ENCODE measurements at regions not wholly inside any gene's neighbourhood (a gene's known extent, or its start where the extent isn't known, plus 50 kb on each side); places are given as distances from the start of the nearest gene placed in this dataset.
A peak's percentile ranks its signal among the peaks of the same experiment; 100 is the strongest.
"Not testable (repeated sequence)": the region's sequence is repeated elsewhere in the genome, so short reads cannot be mapped to it uniquely, and the experiment has no call there.

DNA sequence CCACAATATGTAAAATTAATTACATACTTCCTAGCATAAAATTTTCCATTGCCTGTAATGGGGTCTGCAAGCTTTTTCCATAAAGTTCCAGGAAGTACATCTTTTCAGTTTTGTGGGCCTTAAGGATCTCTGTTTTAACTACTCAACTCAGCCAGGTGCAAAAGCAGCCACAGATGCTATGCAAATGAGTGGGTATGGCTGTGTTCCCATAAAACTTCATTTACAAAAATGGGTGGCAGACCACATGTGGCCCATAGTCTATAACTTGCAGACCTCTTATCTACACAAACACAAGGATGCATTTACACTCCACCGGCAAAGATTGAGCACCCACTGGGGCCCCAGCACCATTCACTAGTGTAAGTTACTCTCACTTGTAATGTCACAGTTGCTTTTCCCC, 123.1 kb downstream of the ARHGAP11B start:
- not testable (repeated sequence) for H3K4me1 Mint-ChIP-seq (ENCODE audit: low read depth, unreplicated experiment); H3K36me3 Mint-ChIP-seq (ENCODE audit: low read depth, unreplicated experiment); H3K9ac ChIP-seq (ENCODE audit: low read length); H3K9me3 Mint-ChIP-seq (ENCODE audit: unreplicated experiment); DNase-seq (ENCODE audit: low read depth); FAIRE-seq; H3K9me3 ChIP-seq (ENCODE audit: insufficient read depth, low read depth, low read length); H2AFZ ChIP-seq (ENCODE audit: low read depth, low read length); H3K4me2 ChIP-seq (ENCODE audit: low read length); H3K79me2 ChIP-seq (ENCODE audit: insufficient read depth, low read length); H3K4me1 ChIP-seq (ENCODE audit: insufficient read depth, low read length); H4K20me1 ChIP-seq (ENCODE audit: insufficient read depth, low read length); H3K27ac ChIP-seq (ENCODE audit: low read depth, low read length); H3K4me3 Mint-ChIP-seq (ENCODE audit: unreplicated experiment); H3K27ac Mint-ChIP-seq (ENCODE audit: unreplicated experiment); H3K4me3 ChIP-seq (ENCODE audit: insufficient read depth, low read depth, low read length); H3K27me3 ChIP-seq (ENCODE audit: insufficient read depth, low read length); H3K36me3 ChIP-seq (ENCODE audit: insufficient read depth, low read length); H3K27me3 Mint-ChIP-seq (ENCODE audit: low read depth, unreplicated experiment)

- not testable (repeated sequence) for H3K36me3 ChIP-seq (ENCODE audit: insufficient read depth, low read length); H3K9ac ChIP-seq (ENCODE audit: low read length); H3K27ac Mint-ChIP-seq (ENCODE audit: unreplicated experiment); H3K79me2 ChIP-seq (ENCODE audit: insufficient read depth, low read length); H3K4me3 Mint-ChIP-seq (ENCODE audit: unreplicated experiment); H3K27me3 Mint-ChIP-seq (ENCODE audit: low read depth, unreplicated experiment); H3K27ac ChIP-seq (ENCODE audit: low read depth, low read length); H2AFZ ChIP-seq (ENCODE audit: low read depth, low read length); H4K20me1 ChIP-seq (ENCODE audit: insufficient read depth, low read length); H3K27me3 ChIP-seq (ENCODE audit: insufficient read depth, low read length); H3K4me1 ChIP-seq (ENCODE audit: insufficient read depth, low read length); H3K4me1 Mint-ChIP-seq (ENCODE audit: low read depth, unreplicated experiment); H3K4me2 ChIP-seq (ENCODE audit: low read length); DNase-seq (ENCODE audit: low read depth); H3K36me3 Mint-ChIP-seq (ENCODE audit: low read depth, unreplicated experiment); H3K9me3 ChIP-seq (ENCODE audit: insufficient read depth, low read depth, low read length); H3K9me3 Mint-ChIP-seq (ENCODE audit: unreplicated experiment); H3K4me3 ChIP-seq (ENCODE audit: insufficient read depth, low read depth, low read length)
- FAIRE-seq, result peak; percentile 84
Observed at GRCh38 chr15:30755036-30755687, 129.2 kb downstream of the ARHGAP11B start.

- not testable (repeated sequence) for H3K4me3 Mint-ChIP-seq (ENCODE audit: unreplicated experiment); H3K27me3 ChIP-seq (ENCODE audit: insufficient read depth, low read length); H3K9me3 Mint-ChIP-seq (ENCODE audit: unreplicated experiment); H3K27me3 Mint-ChIP-seq (ENCODE audit: low read depth, unreplicated experiment); H3K9ac ChIP-seq (ENCODE audit: low read length); H3K4me2 ChIP-seq (ENCODE audit: low read length); H3K4me1 ChIP-seq (ENCODE audit: insufficient read depth, low read length); H2AFZ ChIP-seq (ENCODE audit: low read depth, low read length); H3K79me2 ChIP-seq (ENCODE audit: insufficient read depth, low read length); H3K27ac Mint-ChIP-seq (ENCODE audit: unreplicated experiment); FAIRE-seq; H3K9me3 ChIP-seq (ENCODE audit: insufficient read depth, low read depth, low read length); H3K4me1 Mint-ChIP-seq (ENCODE audit: low read depth, unreplicated experiment); DNase-seq (ENCODE audit: low read depth); H3K27ac ChIP-seq (ENCODE audit: low read depth, low read length); H4K20me1 ChIP-seq (ENCODE audit: insufficient read depth, low read length); H3K4me3 ChIP-seq (ENCODE audit: insufficient read depth, low read depth, low read length); H3K36me3 ChIP-seq (ENCODE audit: insufficient read depth, low read length); H3K36me3 Mint-ChIP-seq (ENCODE audit: low read depth, unreplicated experiment)
Observed at GRCh38 chr15:30760633-30761032, 134.7 kb downstream of the ARHGAP11B start.

DNA sequence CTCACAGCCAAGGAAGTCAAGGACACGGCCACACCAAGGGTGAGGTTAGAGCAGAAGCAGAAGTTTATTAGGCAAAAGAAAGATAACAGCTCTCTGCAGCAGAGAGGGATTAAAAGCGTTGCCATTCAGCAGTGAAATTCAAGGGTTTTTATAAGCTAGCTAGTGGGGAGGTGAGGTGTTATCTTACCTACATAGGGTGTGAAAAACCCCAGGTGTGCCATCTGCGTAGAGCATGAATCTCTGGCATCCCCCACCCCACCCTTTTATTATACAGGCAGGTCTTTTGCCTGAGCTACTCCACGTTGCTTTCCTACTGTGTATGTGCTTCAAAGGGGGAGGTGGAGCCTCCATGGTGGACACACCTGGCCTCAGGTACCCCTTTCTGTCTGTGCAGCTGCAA, 135.4 kb downstream of the ARHGAP11B start:
- not testable (repeated sequence) for H3K27ac Mint-ChIP-seq (ENCODE audit: unreplicated experiment); H2AFZ ChIP-seq (ENCODE audit: low read depth, low read length); H3K36me3 ChIP-seq (ENCODE audit: insufficient read depth, low read length); FAIRE-seq; H3K4me2 ChIP-seq (ENCODE audit: low read length); H3K4me1 ChIP-seq (ENCODE audit: insufficient read depth, low read length); H3K27me3 ChIP-seq (ENCODE audit: insufficient read depth, low read length); H3K27ac ChIP-seq (ENCODE audit: low read depth, low read length); H3K9ac ChIP-seq (ENCODE audit: low read length); H3K79me2 ChIP-seq (ENCODE audit: insufficient read depth, low read length); H3K4me3 ChIP-seq (ENCODE audit: insufficient read depth, low read depth, low read length); H3K9me3 Mint-ChIP-seq (ENCODE audit: unreplicated experiment); H3K27me3 Mint-ChIP-seq (ENCODE audit: low read depth, unreplicated experiment); H3K4me3 Mint-ChIP-seq (ENCODE audit: unreplicated experiment); H3K9me3 ChIP-seq (ENCODE audit: insufficient read depth, low read depth, low read length); H4K20me1 ChIP-seq (ENCODE audit: insufficient read depth, low read length); H3K36me3 Mint-ChIP-seq (ENCODE audit: low read depth, unreplicated experiment); DNase-seq (ENCODE audit: low read depth)
- peaks cover 15% of the 10 kb centered on the region for H3K4me1 Mint-ChIP-seq (ENCODE audit: low read depth, unreplicated experiment)

GRCh38 chr15:30769390-30770124, 134.2 kb upstream of the FAN1 start:
- H4K20me1 ChIP-seq (ENCODE audit: insufficient read depth, low read length); H3K36me3 Mint-ChIP-seq (ENCODE audit: low read depth, unreplicated experiment); H3K4me1 ChIP-seq (ENCODE audit: insufficient read depth, low read length); H3K4me3 ChIP-seq (ENCODE audit: insufficient read depth, low read depth, low read length); H3K4me2 ChIP-seq (ENCODE audit: low read length); H3K27me3 Mint-ChIP-seq (ENCODE audit: low read depth, unreplicated experiment); H2AFZ ChIP-seq (ENCODE audit: low read depth, low read length); H3K9me3 Mint-ChIP-seq (ENCODE audit: unreplicated experiment); H3K27ac ChIP-seq (ENCODE audit: low read depth, low read length); H3K9me3 ChIP-seq (ENCODE audit: insufficient read depth, low read depth, low read length); H3K9ac ChIP-seq (ENCODE audit: low read length); DNase-seq (ENCODE audit: low read depth); H3K79me2 ChIP-seq (ENCODE audit: insufficient read depth, low read length); H3K36me3 ChIP-seq (ENCODE audit: insufficient read depth, low read length); FAIRE-seq; H3K4me3 Mint-ChIP-seq (ENCODE audit: unreplicated experiment); H3K27me3 ChIP-seq (ENCODE audit: insufficient read depth, low read length); H3K27ac Mint-ChIP-seq (ENCODE audit: unreplicated experiment): not testable (repeated sequence)
- peaks cover 17% of the 10 kb centered on the region for H3K4me1 Mint-ChIP-seq (ENCODE audit: low read depth, unreplicated experiment)
